ENCODE measurements at regions not wholly inside any gene's neighbourhood (a gene's known extent, or its start where the extent isn't known, plus 50 kb on each side); places are given as distances from the start of the nearest gene placed in this dataset.

DNA sequence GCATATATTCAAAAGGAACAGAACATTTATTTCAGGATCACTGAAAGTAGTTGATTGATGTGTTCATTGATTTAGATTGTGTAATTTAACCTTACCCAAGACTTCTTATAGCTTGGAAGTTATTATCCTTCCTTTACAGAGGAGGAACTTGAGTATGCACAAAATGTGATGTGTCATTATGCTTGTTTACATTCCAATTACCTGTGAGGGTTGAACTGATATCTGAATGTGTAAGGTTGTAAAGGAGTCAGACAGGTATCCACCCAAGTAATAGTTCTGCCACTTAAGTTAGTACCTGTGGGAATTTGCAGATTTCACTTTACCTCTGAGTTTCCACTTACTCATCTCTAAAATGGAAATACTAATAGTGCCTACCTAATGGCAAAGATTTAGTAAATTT, 668.2 kb downstream of the DOK5 start:
- TF ChIP-seq, protein P1, sequence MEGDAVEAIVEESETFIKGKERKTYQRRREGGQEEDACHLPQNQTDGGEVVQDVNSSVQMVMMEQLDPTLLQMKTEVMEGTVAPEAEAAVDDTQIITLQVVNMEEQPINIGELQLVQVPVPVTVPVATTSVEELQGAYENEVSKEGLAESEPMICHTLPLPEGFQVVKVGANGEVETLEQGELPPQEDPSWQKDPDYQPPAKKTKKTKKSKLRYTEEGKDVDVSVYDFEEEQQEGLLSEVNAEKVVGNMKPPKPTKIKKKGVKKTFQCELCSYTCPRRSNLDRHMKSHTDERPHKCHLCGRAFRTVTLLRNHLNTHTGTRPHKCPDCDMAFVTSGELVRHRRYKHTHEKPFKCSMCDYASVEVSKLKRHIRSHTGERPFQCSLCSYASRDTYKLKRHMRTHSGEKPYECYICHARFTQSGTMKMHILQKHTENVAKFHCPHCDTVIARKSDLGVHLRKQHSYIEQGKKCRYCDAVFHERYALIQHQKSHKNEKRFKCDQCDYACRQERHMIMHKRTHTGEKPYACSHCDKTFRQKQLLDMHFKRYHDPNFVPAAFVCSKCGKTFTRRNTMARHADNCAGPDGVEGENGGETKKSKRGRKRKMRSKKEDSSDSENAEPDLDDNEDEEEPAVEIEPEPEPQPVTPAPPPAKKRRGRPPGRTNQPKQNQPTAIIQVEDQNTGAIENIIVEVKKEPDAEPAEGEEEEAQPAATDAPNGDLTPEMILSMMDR (IDR thresholded peaks at IDR 0.05; ENCODE audit: poor library complexity) = no peak
- TF ChIP-seq EZH2phosphoT487 (IDR thresholded peaks at IDR 0.05; ENCODE audit: low read depth, severe bottlenecking, unreplicated experiment) = no peak
- no peak for TF ChIP-seq EZH2 (IDR thresholded peaks at IDR 0.05; ENCODE audit: borderline replicate concordance)
